ENCODE measurements at regions not wholly inside any gene's neighbourhood (a gene's known extent, or its start where the extent isn't known, plus 50 kb on each side); places are given as distances from the start of the nearest gene placed in this dataset.

- TF ChIP-seq, protein P1, sequence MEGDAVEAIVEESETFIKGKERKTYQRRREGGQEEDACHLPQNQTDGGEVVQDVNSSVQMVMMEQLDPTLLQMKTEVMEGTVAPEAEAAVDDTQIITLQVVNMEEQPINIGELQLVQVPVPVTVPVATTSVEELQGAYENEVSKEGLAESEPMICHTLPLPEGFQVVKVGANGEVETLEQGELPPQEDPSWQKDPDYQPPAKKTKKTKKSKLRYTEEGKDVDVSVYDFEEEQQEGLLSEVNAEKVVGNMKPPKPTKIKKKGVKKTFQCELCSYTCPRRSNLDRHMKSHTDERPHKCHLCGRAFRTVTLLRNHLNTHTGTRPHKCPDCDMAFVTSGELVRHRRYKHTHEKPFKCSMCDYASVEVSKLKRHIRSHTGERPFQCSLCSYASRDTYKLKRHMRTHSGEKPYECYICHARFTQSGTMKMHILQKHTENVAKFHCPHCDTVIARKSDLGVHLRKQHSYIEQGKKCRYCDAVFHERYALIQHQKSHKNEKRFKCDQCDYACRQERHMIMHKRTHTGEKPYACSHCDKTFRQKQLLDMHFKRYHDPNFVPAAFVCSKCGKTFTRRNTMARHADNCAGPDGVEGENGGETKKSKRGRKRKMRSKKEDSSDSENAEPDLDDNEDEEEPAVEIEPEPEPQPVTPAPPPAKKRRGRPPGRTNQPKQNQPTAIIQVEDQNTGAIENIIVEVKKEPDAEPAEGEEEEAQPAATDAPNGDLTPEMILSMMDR (conservative IDR thresholded peaks at IDR 0.05; ENCODE audit: low read depth, low read length): no peak
- TF ChIP-seq EZH2 (IDR thresholded peaks at IDR 0.05; ENCODE audit: borderline replicate concordance, low read depth, low read length, poor library complexity, severe bottlenecking): no peak
These were observed 152.9 kb downstream of the ATP6V1G3 start for GRCh38 chr1:198387587-198387986.
